IMR-90 (cell line): ENCODE measurements at regions not wholly inside any gene's neighbourhood (a gene's known extent, or its start where the extent isn't known, plus 50 kb on each side); places are given as distances from the start of the nearest gene placed in this dataset.

ENCODE experiments used
- ATAC-seq: fragments of 200-7000 bp; cut with Tn5 transposase; 2 replicates; pipeline ENCODE4 v1.9.1; 2020; ENCODE audit warnings: low read depth, mild to moderate bottlenecking, moderate library complexity
- BruUV-seq: library from RNA; stranded (reverse); fragments of 400-500 nt; replicated peaks from 2 replicates; lab custom pipeline; 2021; lab: Mats Ljungman, UMichigan
- CTCF ChIA-PET: fragments of 300-600 bp; formaldehyde crosslinking; extraction: SDS; loops from one replicate; lab custom pipeline; 2021; ENCODE audit warnings: antibody characterized with exemption; lab: Yijun Ruan, JAX
- POLR2A ChIA-PET: fragments of 300-600 bp; sonication (Branson Sonifier 250); formaldehyde crosslinking; loops from one replicate; lab custom pipeline; 2022; ENCODE audit warnings: antibody characterized with exemption; ENCODE audit not compliant: unreplicated experiment; lab: Charles Lee
- DNase-seq: peaks from one replicate; pipeline ENCODE4 v3.0.0; 2013
- H2AFZ ChIP-seq: replicated peaks from 2 replicates; pipeline ENCODE3; 2013; ENCODE audit warnings: low read length, mild to moderate bottlenecking; ENCODE audit not compliant: poor library complexity
- H2AK5ac ChIP-seq: 2 replicates; pipeline ENCODE4 v1.6.1; 2013; ENCODE audit warnings: low read depth, low read length, inconsistent platforms
- H2AK9ac ChIP-seq: replicated peaks from 2 replicates; pipeline ENCODE3; 2013; ENCODE audit warnings: mild to moderate bottlenecking, low read depth, low read length, moderate library complexity; ENCODE audit not compliant: poor library complexity
- H2BK120ac ChIP-seq: 2 replicates; pipeline ENCODE4 v1.6.1; 2013; ENCODE audit warnings: low read depth, low read length, inconsistent platforms
- H2BK15ac ChIP-seq: 3 replicates; pipeline ENCODE4 v1.6.1; 2013; ENCODE audit warnings: low read depth, low read length, inconsistent platforms
- H2BK20ac ChIP-seq: 2 replicates; pipeline ENCODE4 v1.6.1; 2013; ENCODE audit warnings: low read depth, mild to moderate bottlenecking, inconsistent platforms, low read length, moderate library complexity
- H2BK5ac ChIP-seq: 2 replicates; pipeline ENCODE4 v1.6.1; 2013; ENCODE audit warnings: mild to moderate bottlenecking, low read depth, low read length, inconsistent platforms; ENCODE audit not compliant: poor library complexity, severe bottlenecking
- H3K14ac ChIP-seq: replicated peaks from 2 replicates; pipeline ENCODE4 v1.6.1; 2013; ENCODE audit warnings: low read depth, low read length, inconsistent platforms
- H3K18ac ChIP-seq: 2 replicates; pipeline ENCODE4 v1.6.1; 2013; ENCODE audit warnings: low read depth, low read length, control low read depth
- H3K23ac ChIP-seq: 2 replicates; pipeline ENCODE4 v1.6.1; 2013; ENCODE audit warnings: low read depth, low read length, inconsistent platforms
- H3K27ac ChIP-seq: 2 replicates; pipeline ENCODE4 v1.5.1; 2013; ENCODE audit warnings: mild to moderate bottlenecking, control low read depth, low read length; ENCODE audit not compliant: insufficient read depth
- H3K27me3 ChIP-seq: 2 replicates; pipeline ENCODE4 v1.6.1; 2013; ENCODE audit warnings: low read length; ENCODE audit not compliant: control insufficient read depth, insufficient read depth
- H3K36me3 ChIP-seq: 2 replicates; pipeline ENCODE4 v1.6.1; 2013; ENCODE audit warnings: low read length, mixed read lengths; ENCODE audit not compliant: control insufficient read depth, insufficient read depth
- H3K4ac ChIP-seq: 2 replicates; pipeline ENCODE4 v1.6.1; 2013; ENCODE audit warnings: low read depth, low read length, inconsistent platforms
- H3K4me1 ChIP-seq: 2 replicates; pipeline ENCODE4 v1.6.1; 2013; ENCODE audit warnings: low read length, mixed read lengths; ENCODE audit not compliant: control insufficient read depth, insufficient read depth
- H3K4me2 ChIP-seq: 2 replicates; pipeline ENCODE4 v1.6.1; 2013; ENCODE audit warnings: low read depth, mild to moderate bottlenecking, control low read depth, low read length, moderate library complexity
- H3K4me3 ChIP-seq: 2 replicates; pipeline ENCODE4 v1.5.1; 2013; ENCODE audit warnings: low read depth, mild to moderate bottlenecking, control low read depth, low read length, moderate library complexity; ENCODE audit not compliant: insufficient read depth
- H3K56ac ChIP-seq: 2 replicates; pipeline ENCODE4 v1.6.1; 2013; ENCODE audit warnings: low read length, inconsistent platforms; ENCODE audit not compliant: insufficient read depth; ENCODE audit errors: extremely low read depth
- H3K79me1 ChIP-seq, 2 experiments: 2 replicates each; pipeline ENCODE4 v1.6.1; 2013; ENCODE audit warnings: low read length in 2 of 2, inconsistent platforms in 1 of 2, low read depth in 1 of 2
- H3K9ac ChIP-seq: 2 replicates; pipeline ENCODE4 v1.6.1; 2013; ENCODE audit warnings: low read depth, low read length, control low read depth
- H3K9me1 ChIP-seq: 2 replicates; pipeline ENCODE4 v1.6.1; 2013; ENCODE audit warnings: low read length, inconsistent platforms; ENCODE audit not compliant: insufficient read depth
- H3K9me3 ChIP-seq: 2 replicates; pipeline ENCODE4 v1.6.1; 2013; ENCODE audit warnings: low read length; ENCODE audit not compliant: control insufficient read depth, insufficient read depth
- H4K20me1 ChIP-seq: 2 replicates; pipeline ENCODE4 v1.6.1; 2013; ENCODE audit warnings: low read length, inconsistent platforms; ENCODE audit not compliant: insufficient read depth
- H4K5ac ChIP-seq: 2 replicates; pipeline ENCODE4 v1.6.1; 2013; ENCODE audit warnings: mild to moderate bottlenecking, low read depth, low read length, control low read depth
- H4K8ac ChIP-seq, 2 experiments: 2 replicates each; pipeline ENCODE4 v1.6.1; 2013; ENCODE audit warnings: low read depth in 2 of 2, low read length in 2 of 2, control low read depth in 1 of 2, inconsistent platforms in 1 of 2
- H4K91ac ChIP-seq: 2 replicates; pipeline ENCODE4 v1.6.1; 2013; ENCODE audit warnings: low read depth, low read length, inconsistent platforms; ENCODE audit not compliant: insufficient read depth
- BHLHE40 ChIP-seq: fragments of 150-350 bp; IDR thresholded peaks from 2 replicates; pipeline ENCODE4 v1.6.1; 2016; ENCODE audit warnings: mild to moderate bottlenecking, low read depth, low read length
- CEBPB ChIP-seq: IDR thresholded peaks from 2 replicates; pipeline ENCODE4 v1.6.1; 2012; ENCODE audit warnings: low read depth, low read length, improper control_type of control experiment
- MAZ ChIP-seq: IDR thresholded peaks from 2 replicates; pipeline ENCODE4 v1.6.1; 2012; ENCODE audit warnings: low read depth, mild to moderate bottlenecking, low read length, improper control_type of control experiment, moderate library complexity, borderline replicate concordance
- WGBS, 2 experiments: methylation state at CpG; one replicate each; pipeline versions ENCODE4 v1.1.5 to v1.1.7; 2013; ENCODE audit warnings: missing lambda C conversion rate in 2 of 2; ENCODE audit not compliant: insufficient read length in 1 of 2; ENCODE audit errors: extremely low coverage in 2 of 2; 5-methylcytosine and 5-hydroxymethylcytosine counted together
- dilution Hi-C: fragments of 300-500 bp; cut with HindIII; formaldehyde crosslinking; loops from one replicate; pipeline ENCODE4 v1.14.3; 2018; ENCODE audit warnings: low sequenced_read_pairs; ENCODE audit not compliant: unreplicated experiment
- in situ Hi-C: fragments of 300-500 bp; cut with MboI; formaldehyde crosslinking; loops from 3 replicates; pipeline ENCODE4 v1.14.3; 2019; ENCODE audit warnings: low sequenced_read_pairs, inconsistent platforms, mixed read lengths
- intact Hi-C: fragments of 100-400 bp; cut with micrococcal nuclease; formaldehyde crosslinking; loops from 2 replicates; pipeline ENCODE4 v1.10.0; 2022

DNA sequence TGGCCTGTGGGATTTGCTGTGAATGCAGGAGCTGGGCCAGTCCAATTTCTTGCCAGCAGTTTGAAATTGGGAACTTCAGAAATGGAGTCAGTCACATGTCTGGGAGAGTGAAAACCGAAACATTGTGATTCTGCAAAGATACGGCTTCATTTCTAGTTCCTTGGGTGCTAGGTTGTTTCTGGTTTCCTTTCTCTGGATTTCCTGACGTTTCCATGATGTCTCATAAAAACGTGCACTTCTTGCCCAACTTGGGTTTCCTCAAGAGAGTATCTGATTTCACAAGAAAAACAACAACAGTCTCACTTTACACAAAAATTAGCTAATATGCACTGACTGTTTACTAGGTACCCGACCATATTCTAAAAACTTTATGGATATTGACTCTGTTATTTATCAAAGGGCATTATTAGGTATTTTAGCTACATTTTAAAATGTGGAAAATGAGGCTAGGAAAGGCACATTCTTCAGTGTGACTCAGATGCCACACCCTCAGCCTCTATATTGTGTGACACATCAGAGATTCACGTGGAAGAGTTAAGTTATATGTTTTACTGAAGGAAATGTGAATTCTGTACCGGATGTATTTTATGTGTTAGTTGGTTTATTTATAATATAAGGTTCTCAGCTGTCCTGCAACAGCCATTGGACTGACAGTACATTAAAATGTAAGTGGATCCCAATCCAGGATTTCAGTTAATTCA is 225.0 kb upstream of the PUDP start:
- Histone ChIP-seq H3K56ac (0 out of 2 replicates have a peak overlapping the region, but pooled peaks have one; percentile 9), H3K36me3 (no peaks in the 10 kb centered on the region), H2BK15ac (no peak overlapping the region), H3K9ac (no peak overlapping the region), H3K4me2 (no peak overlapping the region), H4K91ac (no peak overlapping the region; the same call in 1 of the 2 replicates), H3K27ac (peak overlapping the region; percentile 32; the same call in 1 of the 2 replicates), H3K4me3 (no peak overlapping the region), H3K27me3 (no peaks in the 10 kb centered on the region), H2AFZ (no peak overlapping the region), H2BK20ac (peak overlapping the region; percentile 41), H3K4ac (peak overlapping the region; percentile 5; the same call in 1 of the 2 replicates), H2AK5ac (no peak overlapping the region), H2BK120ac (peak overlapping the region; percentile 28; the same call in 1 of the 2 replicates), H3K9me1 (no peaks in the 10 kb centered on the region), H3K9me3 (peaks cover 11% of the 10 kb centered on the region), H3K18ac (no peak overlapping the region), H3K23ac (no peak overlapping the region), H4K8ac (no peak overlapping the region), H4K5ac (no peak overlapping the region), H3K4me1 (peaks cover 3% of the 10 kb centered on the region; the same call in 1 of the 2 replicates), H3K79me1 (no peaks in the 10 kb centered on the region), H3K14ac (0 out of 2 replicates have a peak overlapping the region, but pooled peaks have one; percentile 2), H4K20me1 (no peaks in the 10 kb centered on the region), H2BK5ac (peak overlapping the region; percentile 73), H2AK9ac (no peak overlapping the region)
- in situ Hi-C loops (no loop called here), dilution Hi-C loops (no loop called here), intact Hi-C loops (no loop called here)
- DNase-seq (peak; percentile 67), ATAC-seq (peak; percentile 82)
- ChIA-PET POLR2A (no interaction called here), CTCF (no interaction called here)
- WGBS, 2 experiments = 62% methylated on average over 2 of the region's 7 CpGs; no CpG with 5 or more reads in 1 of the 2 experiments
- no TSS peak for BruUV-seq
- TF ChIP-seq MAZ (no peak), CEBPB (peak; percentile 84), BHLHE40 (peak; percentile 98)
